ENCODE measurements at regions not wholly inside any gene's neighbourhood (a gene's known extent, or its start where the extent isn't known, plus 50 kb on each side); places are given as distances from the start of the nearest gene placed in this dataset.

GRCh38 chr7:49091519-49091918 lies 167.2 kb downstream of the CDC14C start:
- Histone ChIP-seq H3K4me3 (ENCODE audit: low read depth in 1 of 3, low read length in 3 of 3) (no peak overlapping the region), H3K9me3 (ENCODE audit: control insufficient read depth in 4 of 4, low read length in 3 of 4) (no peaks in the 10 kb centered on the region), H3K9ac (ENCODE audit: low read depth in 1 of 2, low read length in 2 of 2) (no peak overlapping the region), H3K4me1 (ENCODE audit: control insufficient read depth in 4 of 4, insufficient read depth in 4 of 4, low read length in 3 of 4) (no peaks in the 10 kb centered on the region), H3K27me3 (ENCODE audit: control insufficient read depth in 4 of 4, insufficient read depth in 4 of 4, low read length in 3 of 4) (no peaks in the 10 kb centered on the region), H3K27ac (ENCODE audit: low read depth in 1 of 2, low read length in 2 of 2) (no peak overlapping the region), H3K36me3 (ENCODE audit: control insufficient read depth in 4 of 4, insufficient read depth in 3 of 4, low read depth in 1 of 4, low read length in 3 of 4) (no peaks in the 10 kb centered on the region)
- 61% methylated on average over 2 of the region's 2 CpGs for WGBS
- no peak for DNase-seq (ENCODE audit: low spot score)
- TF ChIP-seq SP1 (IDR thresholded peaks at IDR 0.05) (no peak), HNF4G (IDR thresholded peaks at IDR 0.05) (no peak), NR2F2 (IDR thresholded peaks at IDR 0.05) (no peak), ATF3 (IDR thresholded peaks at IDR 0.05) (no peak), REST (IDR thresholded peaks at IDR 0.05) (no peak), JUND (IDR thresholded peaks at IDR 0.05) (no peak), TAF1 (conservative IDR thresholded peaks at IDR 0.05) (no peak), EGR1 (IDR thresholded peaks at IDR 0.05; ENCODE audit: low read depth in 2 of 2) (no peak), ZBTB33 (IDR thresholded peaks at IDR 0.05) (no peak), GABPA (IDR thresholded peaks at IDR 0.05 in 1 of 2, conservative IDR thresholded peaks at IDR 0.05 in 1 of 2) (no peak), RXRA (IDR thresholded peaks at IDR 0.05) (no peak), CTCF (IDR thresholded peaks at IDR 0.05; ENCODE audit: low read depth, low read length, missing input control) (no peak), FOXA1 (IDR thresholded peaks at IDR 0.05) (no peak), RAD21 (IDR thresholded peaks at IDR 0.05) (no peak)
- TF ChIP-seq, protein P1, sequence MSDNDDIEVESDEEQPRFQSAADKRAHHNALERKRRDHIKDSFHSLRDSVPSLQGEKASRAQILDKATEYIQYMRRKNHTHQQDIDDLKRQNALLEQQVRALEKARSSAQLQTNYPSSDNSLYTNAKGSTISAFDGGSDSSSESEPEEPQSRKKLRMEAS (IDR thresholded peaks at IDR 0.05), result no peak

- no peak for DNase-seq (ENCODE audit: low spot score)
- no peak for TF ChIP-seq JUND (IDR thresholded peaks at IDR 0.05)
- TF ChIP-seq FOXA2 (IDR thresholded peaks at IDR 0.05), result no peak
- no peak for TF ChIP-seq RXRA (IDR thresholded peaks at IDR 0.05)
- no peak for TF ChIP-seq RAD21 (IDR thresholded peaks at IDR 0.05)
- no peak for TF ChIP-seq EGR1 (IDR thresholded peaks at IDR 0.05; ENCODE audit: low read depth in 2 of 2)
- no peak for TF ChIP-seq HNF4A (conservative IDR thresholded peaks at IDR 0.05)
- Histone ChIP-seq H3K36me3 (ENCODE audit: control insufficient read depth in 4 of 4, insufficient read depth in 3 of 4, low read depth in 1 of 4, low read length in 3 of 4) (no peaks in the 10 kb centered on the region), H3K27ac (ENCODE audit: low read depth in 1 of 2, low read length in 2 of 2) (no peak overlapping the region), H3K27me3 (ENCODE audit: control insufficient read depth in 4 of 4, insufficient read depth in 4 of 4, low read length in 3 of 4) (no peaks in the 10 kb centered on the region), H3K9ac (ENCODE audit: low read depth in 1 of 2, low read length in 2 of 2) (no peak overlapping the region), H3K4me1 (ENCODE audit: control insufficient read depth in 4 of 4, insufficient read depth in 4 of 4, low read length in 3 of 4) (no peaks in the 10 kb centered on the region), H3K4me3 (ENCODE audit: low read depth in 1 of 3, low read length in 3 of 3) (no peak overlapping the region), H3K9me3 (ENCODE audit: control insufficient read depth in 4 of 4, low read length in 3 of 4) (no peaks in the 10 kb centered on the region)
- WGBS, result 55% methylated on average over 1 of the region's 1 CpG
Measured at GRCh38 chr7:49093218-49093617, 168.9 kb downstream of the CDC14C start.

All from liver (tissue), 8 donors.